K562 (cell line): ENCODE measurements at regions not wholly inside any gene's neighbourhood (a gene's known extent, or its start where the extent isn't known, plus 50 kb on each side); places are given as distances from the start of the nearest gene placed in this dataset.

ENCODE experiments used
- ATAC-seq: fragments of 200-7000 bp; cut with Tn5 transposase; 3 replicates; pipeline ENCODE4 v1.9.1; 2020; ENCODE audit warnings: moderate library complexity
- BruUV-seq: library from RNA; stranded (reverse); fragments of 400-500 nt; replicated peaks from 2 replicates; lab custom pipeline; 2021; lab: Mats Ljungman, UMichigan
- CTCF ChIA-PET: fragments of 300-600 bp; formaldehyde crosslinking; extraction: SDS; loops from one replicate; lab custom pipeline; 2021; ENCODE audit warnings: low intra/inter-chr PET ratio; lab: Yijun Ruan, JAX
- POLR2A ChIA-PET: fragments of 300-600, 350-650 bp; sonication (Branson Sonifier 250); formaldehyde crosslinking; extraction: SDS; loops from one replicate; lab custom pipeline; 2021; ENCODE audit warnings: antibody characterized with exemption, inconsistent platforms; lab: Yijun Ruan, JAX
- DNase-seq, 4 experiments: peaks; one replicate each; pipeline versions ENCODE4 v3.0.0 to v3.0.0-alpha.2; 2011 to 2018; ENCODE audit warnings: low spot score in 3 of 4, mixed read lengths in 3 of 4; ENCODE audit errors: extremely low read depth in 1 of 4
- FAIRE-seq: peaks from 2 replicates; lab custom pipeline; 2011; peaks lifted over from hg19 to GRCh38; lab: Jason Lieb, UNC
- H2AFZ ChIP-seq: 2 replicates; pipeline ENCODE4 v1.6.0; 2011; ENCODE audit warnings: low read depth, low read length, control low read depth, inconsistent platforms
- H3K27ac ChIP-seq: fragments of 200-600 bp; 3 replicates; pipeline ENCODE4 v1.8.0; 2011; ENCODE audit warnings: low read depth, mild to moderate bottlenecking, control low read depth, inconsistent platforms, low read length, moderate library complexity, mixed read lengths; ENCODE audit errors: extremely low read depth
- H3K27me3 ChIP-seq, 2 experiments: fragments of 300-600 bp in 1 of 2; 2 replicates in 1 of 2; 3 replicates in 1 of 2; pipeline versions ENCODE4 v1.6.0 to v1.8.0; 2011; ENCODE audit warnings: inconsistent platforms in 2 of 2, low read length in 2 of 2, mild to moderate bottlenecking in 1 of 2, mixed read lengths in 1 of 2, moderate library complexity in 1 of 2; ENCODE audit not compliant: control insufficient read depth in 2 of 2, insufficient read depth in 2 of 2
- H3K36me3 ChIP-seq: fragments of 300-600 bp; 3 replicates; pipeline ENCODE4 v1.8.0; 2011; ENCODE audit warnings: mild to moderate bottlenecking, low read length, inconsistent platforms; ENCODE audit not compliant: control insufficient read depth, insufficient read depth
- H3K4me1 ChIP-seq, 2 experiments: fragments of 200-600 bp in 1 of 2; replicated peaks in 1 of 2; 2 replicates in 1 of 2; 3 replicates in 1 of 2; pipeline versions ENCODE4 v1.5.1 to v1.8.0; 2011; ENCODE audit warnings: inconsistent platforms in 2 of 2, low read length in 2 of 2, mild to moderate bottlenecking in 1 of 2, mixed read lengths in 1 of 2, moderate library complexity in 1 of 2; ENCODE audit not compliant: control insufficient read depth in 2 of 2, insufficient read depth in 2 of 2
- H3K4me2 ChIP-seq: 2 replicates; pipeline ENCODE4 v1.6.1; 2011; ENCODE audit warnings: low read length, control low read depth, inconsistent platforms, mixed read lengths; ENCODE audit not compliant: insufficient read depth
- H3K4me3 ChIP-seq: fragments of 200-600 bp; sonication (generic), shearing (Covaris generic); 2 replicates; pipeline ENCODE4 v1.5.1; 2016; ENCODE audit warnings: control low read depth, inconsistent platforms
- H3K79me2 ChIP-seq: fragments of 200-600 bp; 3 replicates; pipeline ENCODE4 v1.8.0; 2011; ENCODE audit warnings: low read length, inconsistent platforms; ENCODE audit not compliant: control insufficient read depth, insufficient read depth
- H3K9ac ChIP-seq, 2 experiments: 2 replicates each; pipeline versions ENCODE4 v1.6.0 to v1.6.1; 2011; ENCODE audit warnings: low read depth in 2 of 2, low read length in 2 of 2, control low read depth in 1 of 2, inconsistent platforms in 1 of 2, mild to moderate bottlenecking in 1 of 2, mixed read lengths in 1 of 2; ENCODE audit not compliant: insufficient read depth in 1 of 2
- H3K9me1 ChIP-seq: one replicate; pipeline ENCODE4 v1.6.0; 2011; ENCODE audit warnings: inconsistent platforms, mild to moderate bottlenecking, low read length, moderate library complexity; ENCODE audit not compliant: control insufficient read depth, insufficient read depth
- H3K9me3 ChIP-seq: replicated peaks from 2 replicates; pipeline ENCODE4 v1.5.1; 2011; ENCODE audit warnings: low read depth, low read length, inconsistent platforms; ENCODE audit not compliant: control insufficient read depth, insufficient read depth
- H4K20me1 ChIP-seq: replicated peaks from 2 replicates; pipeline ENCODE4 v1.6.1; 2011; ENCODE audit warnings: low read length, inconsistent platforms, mixed read lengths; ENCODE audit not compliant: control insufficient read depth, insufficient read depth
- LEF1 ChIP-seq: fragments of 450-650 bp; IDR thresholded peaks from 2 replicates; pipeline ENCODE4 v1.6.1; 2016; ENCODE audit warnings: mild to moderate bottlenecking
- NFE2 ChIP-seq: IDR thresholded peaks from 2 replicates; pipeline ENCODE4 v1.6.1; 2014; ENCODE audit warnings: antibody characterized with exemption, low read depth
- OTX1 ChIP-seq: fragments of 450-650 bp; formaldehyde crosslinking; IDR thresholded peaks from 2 replicates; pipeline ENCODE4 v1.4.0; 2022; ENCODE audit warnings: mild to moderate bottlenecking
- POLR3G ChIP-seq: IDR thresholded peaks from 2 replicates; pipeline ENCODE4 v1.6.1; 2011; ENCODE audit not compliant: insufficient read length, insufficient replicate concordance; ENCODE audit errors: extremely low read depth
- SLC30A9 ChIP-seq: fragments of 250-450 bp; sonication (Bioruptor Pico); IDR thresholded peaks from 2 replicates; pipeline ENCODE4 v1.8.0; 2022; ENCODE audit warnings: mild to moderate bottlenecking, moderate library complexity
- TAF9B ChIP-seq: fragments of 450-650 bp; IDR thresholded peaks from 2 replicates; pipeline ENCODE4 v1.6.1; 2018; ENCODE audit warnings: mild to moderate bottlenecking; ENCODE audit not compliant: partially characterized antibody
- ZNF239 ChIP-seq: fragments of 250-450 bp; sonication (Bioruptor Pico); IDR thresholded peaks from 2 replicates; pipeline ENCODE4 v1.4.0; 2020; ENCODE audit warnings: mild to moderate bottlenecking
- WGBS: fragments of 100-300 bp; shearing (Covaris generic); methylation state at CpG from one replicate; pipeline ENCODE4 v1.1.6; 2016; ENCODE audit warnings: low coverage, mixed read lengths; ENCODE audit not compliant: insufficient coverage; ENCODE audit errors: missing lambda C conversion rate; 5-methylcytosine and 5-hydroxymethylcytosine counted together
- in situ Hi-C: fragments of 300-500 bp; cut with MboI; formaldehyde crosslinking; loops from 4 replicates; pipeline ENCODE4 v1.15.0; 2018; ENCODE audit warnings: inconsistent platforms, mixed read lengths
- intact Hi-C: fragments of 100-400 bp; cut with micrococcal nuclease; formaldehyde crosslinking; loops from 2 replicates; pipeline ENCODE4 v1.14.2; 2022
- TF ChIP-seq, protein P1 (sequence below): fragments of 450-650 bp; IDR thresholded peaks from 2 replicates; pipeline ENCODE4 v1.6.1; 2017; ENCODE audit warnings: antibody characterized with exemption, mild to moderate bottlenecking

DNA sequence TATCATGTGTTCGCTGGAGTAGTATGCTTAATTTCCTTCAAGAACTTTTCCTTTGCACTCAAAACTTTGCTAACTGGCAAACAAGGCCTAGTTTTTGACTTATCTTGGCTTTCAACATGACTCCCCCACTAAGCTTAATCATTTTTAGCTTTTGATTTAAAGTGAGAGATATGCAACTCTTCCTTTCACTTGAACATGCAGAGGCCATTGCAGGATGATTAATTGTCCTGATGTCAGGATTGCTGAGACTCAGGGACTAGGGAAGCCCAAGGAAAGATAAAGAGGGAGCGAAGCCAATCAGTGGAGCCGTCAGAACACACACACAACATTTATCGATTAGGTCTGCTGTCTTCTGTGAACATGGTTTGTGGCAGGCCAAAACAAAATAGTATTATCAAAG lies 491.4 kb downstream of the CBLN4 start (continued):
- TF ChIP-seq, protein P1, sequence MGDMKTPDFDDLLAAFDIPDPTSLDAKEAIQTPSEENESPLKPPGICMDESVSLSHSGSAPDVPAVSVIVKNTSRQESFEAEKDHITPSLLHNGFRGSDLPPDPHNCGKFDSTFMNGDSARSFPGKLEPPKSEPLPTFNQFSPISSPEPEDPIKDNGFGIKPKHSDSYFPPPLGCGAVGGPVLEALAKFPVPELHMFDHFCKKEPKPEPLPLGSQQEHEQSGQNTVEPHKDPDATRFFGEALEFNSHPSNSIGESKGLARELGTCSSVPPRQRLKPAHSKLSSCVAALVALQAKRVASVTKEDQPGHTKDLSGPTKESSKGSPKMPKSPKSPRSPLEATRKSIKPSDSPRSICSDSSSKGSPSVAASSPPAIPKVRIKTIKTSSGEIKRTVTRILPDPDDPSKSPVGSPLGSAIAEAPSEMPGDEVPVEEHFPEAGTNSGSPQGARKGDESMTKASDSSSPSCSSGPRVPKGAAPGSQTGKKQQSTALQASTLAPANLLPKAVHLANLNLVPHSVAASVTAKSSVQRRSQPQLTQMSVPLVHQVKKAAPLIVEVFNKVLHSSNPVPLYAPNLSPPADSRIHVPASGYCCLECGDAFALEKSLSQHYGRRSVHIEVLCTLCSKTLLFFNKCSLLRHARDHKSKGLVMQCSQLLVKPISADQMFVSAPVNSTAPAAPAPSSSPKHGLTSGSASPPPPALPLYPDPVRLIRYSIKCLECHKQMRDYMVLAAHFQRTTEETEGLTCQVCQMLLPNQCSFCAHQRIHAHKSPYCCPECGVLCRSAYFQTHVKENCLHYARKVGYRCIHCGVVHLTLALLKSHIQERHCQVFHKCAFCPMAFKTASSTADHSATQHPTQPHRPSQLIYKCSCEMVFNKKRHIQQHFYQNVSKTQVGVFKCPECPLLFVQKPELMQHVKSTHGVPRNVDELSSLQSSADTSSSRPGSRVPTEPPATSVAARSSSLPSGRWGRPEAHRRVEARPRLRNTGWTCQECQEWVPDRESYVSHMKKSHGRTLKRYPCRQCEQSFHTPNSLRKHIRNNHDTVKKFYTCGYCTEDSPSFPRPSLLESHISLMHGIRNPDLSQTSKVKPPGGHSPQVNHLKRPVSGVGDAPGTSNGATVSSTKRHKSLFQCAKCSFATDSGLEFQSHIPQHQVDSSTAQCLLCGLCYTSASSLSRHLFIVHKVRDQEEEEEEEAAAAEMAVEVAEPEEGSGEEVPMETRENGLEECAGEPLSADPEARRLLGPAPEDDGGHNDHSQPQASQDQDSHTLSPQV = no peak
- no peak for TF ChIP-seq LEF1
- TF ChIP-seq OTX1 (CRISPR knock-in tag) = no peak

DNA sequence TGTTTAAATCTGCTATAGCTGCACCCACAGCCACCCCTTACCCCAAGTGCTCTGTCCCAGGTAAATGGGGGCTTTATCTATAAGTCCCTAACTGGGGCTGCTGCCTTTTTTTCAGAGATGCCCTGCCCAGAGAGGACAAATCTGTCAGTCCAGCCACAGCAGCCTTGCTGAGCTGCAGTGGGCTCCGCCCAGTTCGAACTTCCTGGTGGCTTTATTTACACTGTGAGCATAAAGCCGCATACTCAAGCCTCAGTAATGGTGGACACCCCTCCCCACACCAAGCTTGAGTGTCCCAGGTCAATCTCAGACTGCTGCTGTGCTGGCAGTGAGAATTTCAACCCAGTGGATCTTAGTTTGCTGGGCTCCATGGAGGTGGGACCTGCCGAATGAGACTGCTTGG lies 505.2 kb downstream of the CBLN4 start:
- intact Hi-C loops = no loop called here
- Histone ChIP-seq H3K9me3 (no peaks in the 10 kb centered on the region), H4K20me1 (no peaks in the 10 kb centered on the region), H3K27me3 (no peaks in the 10 kb centered on the region), H3K4me1 (no peaks in the 10 kb centered on the region), H3K4me3 (no peak overlapping the region), H3K79me2 (no peaks in the 10 kb centered on the region)
- POLR2A ChIA-PET = no interaction called here
- ATAC-seq (no peak), FAIRE-seq (no peak)
- in situ Hi-C loops = no loop called here
- CTCF ChIA-PET = no interaction called here
- no peak for TF ChIP-seq ZNF239 (CRISPR knock-in tag)
- no peak for TF ChIP-seq POLR3G
- no peak for TF ChIP-seq TAF9B
- TF ChIP-seq SLC30A9 (CRISPR knock-in tag) = no peak
- no peak for TF ChIP-seq NFE2
- TF ChIP-seq, all 486 proteins: peak for 0
- no peak overlapping the region for H3K9ac ChIP-seq
- H3K27ac ChIP-seq = no peak overlapping the region
- no peak overlapping the region for H3K4me2 ChIP-seq
- BruUV-seq = no TSS peak
- H3K36me3 ChIP-seq = no peaks in the 10 kb centered on the region
- H2AFZ ChIP-seq = no peak overlapping the region
- no peaks in the 10 kb centered on the region for H3K9me1 ChIP-seq
- 0% methylated on average over 4 of the region's 4 CpGs for WGBS
- no peak for DNase-seq
